MM.1S (cell line): ENCODE measurements at regions not wholly inside any gene's neighbourhood (a gene's known extent, or its start where the extent isn't known, plus 50 kb on each side); places are given as distances from the start of the nearest gene placed in this dataset.
"Not testable (repeated sequence)": the region's sequence is repeated elsewhere in the genome, so short reads cannot be mapped to it uniquely, and the experiment has no call there.

Experiments used
- DNase-seq: peaks from one replicate; pipeline ENCODE4 v3.0.0-alpha.2; 2015
- H2AFZ ChIP-seq: fragments of 300-600 bp; sonication (generic); 2 replicates; pipeline ENCODE4 v1.6.0; 2016; ENCODE audit warnings: antibody characterized with exemption, low read length
- H3F3A ChIP-seq: fragments of 300-600 bp; sonication (generic); 2 replicates; pipeline ENCODE4 v1.6.1; 2016; ENCODE audit warnings: mild to moderate bottlenecking, antibody characterized with exemption, low read length, moderate library complexity, mixed read lengths; ENCODE audit not compliant: insufficient read depth
- H3K27ac ChIP-seq: fragments of 300-600 bp; sonication (generic); 2 replicates; pipeline ENCODE4 v1.5.1; 2016; ENCODE audit warnings: mild to moderate bottlenecking, low read length
- H3K27me3 ChIP-seq: fragments of 300-600 bp; sonication (generic); replicated peaks from 2 replicates; pipeline ENCODE4 v1.6.0; 2016; ENCODE audit warnings: low read length; ENCODE audit not compliant: insufficient read depth
- H3K36me3 ChIP-seq: fragments of 300-600 bp; sonication (generic); replicated peaks from 2 replicates; pipeline ENCODE4 v1.6.1; 2016; ENCODE audit warnings: mild to moderate bottlenecking, low read length, mixed read lengths; ENCODE audit not compliant: insufficient read depth
- H3K4me1 ChIP-seq: fragments of 300-600 bp; sonication (generic); 2 replicates; pipeline ENCODE4 v1.6.1; 2016; ENCODE audit warnings: low read length, mixed read lengths
- H3K4me2 ChIP-seq: fragments of 300-600 bp; sonication (generic); 2 replicates; pipeline ENCODE4 v1.6.0; 2016; ENCODE audit warnings: low read depth, low read length
- H3K4me3 ChIP-seq: fragments of 300-600 bp; sonication (generic); 2 replicates; pipeline ENCODE4 v1.5.1; 2016; ENCODE audit warnings: low read length, mixed read lengths
- H3K79me2 ChIP-seq: fragments of 300-600 bp; sonication (generic); 2 replicates; pipeline ENCODE4 v1.6.1; 2016; ENCODE audit warnings: mixed run types, low read length, mixed read lengths
- H3K9ac ChIP-seq: fragments of 300-600 bp; sonication (generic); 2 replicates; pipeline ENCODE4 v1.6.1; 2016; ENCODE audit warnings: low read length, mixed read lengths
- H3K9me2 ChIP-seq: fragments of 300-600 bp; sonication (generic); replicated peaks from 2 replicates; pipeline ENCODE4 v1.6.1; 2016; ENCODE audit warnings: mild to moderate bottlenecking, low read length, mixed read lengths; ENCODE audit not compliant: insufficient read depth
- H3K9me3 ChIP-seq: fragments of 300-600 bp; sonication (generic); replicated peaks from 2 replicates; pipeline ENCODE4 v1.6.1; 2016; ENCODE audit warnings: mild to moderate bottlenecking, low read length, mixed read lengths; ENCODE audit not compliant: insufficient read depth
- H4K20me1 ChIP-seq: fragments of 300-600 bp; sonication (generic); 2 replicates; pipeline ENCODE4 v1.6.1; 2016; ENCODE audit warnings: mild to moderate bottlenecking, low read length, moderate library complexity, mixed read lengths; ENCODE audit not compliant: insufficient read depth
- CTCF ChIP-seq: fragments of 300-600 bp; sonication (generic); IDR thresholded peaks from 2 replicates; pipeline ENCODE4 v1.5.1; 2016; ENCODE audit warnings: antibody characterized with exemption, low read length, mixed read lengths
- EZH2 ChIP-seq: fragments of 300-600 bp; sonication (generic); optimal IDR thresholded peaks from 2 replicates; pipeline ENCODE3; 2017; ENCODE audit warnings: low read depth, mild to moderate bottlenecking, antibody characterized with exemption, low read length, mixed read lengths
- EZH2phosphoT487 ChIP-seq: fragments of 300-600 bp; sonication (generic); IDR thresholded peaks from 2 replicates; pipeline ENCODE4 v1.6.1; 2018; ENCODE audit warnings: antibody characterized with exemption, low read length

- no peaks in the 10 kb centered on the region for H3K4me1 ChIP-seq
- no peak overlapping the region for H3K4me3 ChIP-seq
- no peaks in the 10 kb centered on the region for H3K9me2 ChIP-seq
- no peaks in the 10 kb centered on the region for H3K36me3 ChIP-seq
- no peak overlapping the region for H3K4me2 ChIP-seq
- H3K27ac ChIP-seq, result no peak overlapping the region
- no peak for TF ChIP-seq CTCF
- no peak for DNase-seq
- no peaks in the 10 kb centered on the region for H3K9me3 ChIP-seq
- no peak overlapping the region for H3K9ac ChIP-seq
- no peaks in the 10 kb centered on the region for H3K27me3 ChIP-seq
- H2AFZ ChIP-seq, result no peak overlapping the region
- H3K79me2 ChIP-seq, result no peaks in the 10 kb centered on the region
- no peaks in the 10 kb centered on the region for H3F3A ChIP-seq
- H4K20me1 ChIP-seq, result no peaks in the 10 kb centered on the region
Measured at GRCh38 chr10:84755311-84755710, 426.9 kb downstream of the CCSER2 start.

- H3K79me2 ChIP-seq, H3K27ac ChIP-seq, H3K27me3 ChIP-seq, H3K4me3 ChIP-seq, H3K9me2 ChIP-seq, H2AFZ ChIP-seq, H3K4me1 ChIP-seq, DNase-seq, H3K9ac ChIP-seq, H3K9me3 ChIP-seq, H3K36me3 ChIP-seq, H4K20me1 ChIP-seq, H3F3A ChIP-seq, H3K4me2 ChIP-seq: not testable (repeated sequence)
Measured at GRCh38 chr10:84756653-84757052, 428.3 kb downstream of the CCSER2 start.

GRCh38 chr10:84761994-84762614, 433.7 kb downstream of the CCSER2 start:
- not testable (repeated sequence) for H3K9me2 ChIP-seq, H3K27me3 ChIP-seq, H3K79me2 ChIP-seq, H3K4me1 ChIP-seq, H3K4me3 ChIP-seq, H2AFZ ChIP-seq, DNase-seq, H3K36me3 ChIP-seq, H3K27ac ChIP-seq, H3K9ac ChIP-seq, H3K9me3 ChIP-seq, H3K4me2 ChIP-seq, H4K20me1 ChIP-seq, H3F3A ChIP-seq

GRCh38 chr10:84762754-84763394, 434.5 kb downstream of the CCSER2 start:
- no peak overlapping the region for H3K4me3 ChIP-seq
- no peak for TF ChIP-seq EZH2phosphoT487
- no peaks in the 10 kb centered on the region for H3F3A ChIP-seq
- no peaks in the 10 kb centered on the region for H4K20me1 ChIP-seq
- no peaks in the 10 kb centered on the region for H3K9me2 ChIP-seq
- no peaks in the 10 kb centered on the region for H3K79me2 ChIP-seq
- no peaks in the 10 kb centered on the region for H3K27me3 ChIP-seq
- no peak overlapping the region for H2AFZ ChIP-seq
- H3K36me3 ChIP-seq, result no peaks in the 10 kb centered on the region
- H3K27ac ChIP-seq, result no peak overlapping the region
- H3K4me2 ChIP-seq, result no peak overlapping the region
- H3K9ac ChIP-seq, result no peak overlapping the region
- no peaks in the 10 kb centered on the region for H3K4me1 ChIP-seq
- DNase-seq, result no peak
- H3K9me3 ChIP-seq, result no peaks in the 10 kb centered on the region

GRCh38 chr10:84763965-84764364, 435.6 kb downstream of the CCSER2 start:
- H3K9me3 ChIP-seq, result no peaks in the 10 kb centered on the region
- no peaks in the 10 kb centered on the region for H3K4me1 ChIP-seq
- H3K79me2 ChIP-seq, result no peaks in the 10 kb centered on the region
- DNase-seq, result no peak
- no peaks in the 10 kb centered on the region for H3K27me3 ChIP-seq
- no peaks in the 10 kb centered on the region for H4K20me1 ChIP-seq
- H3K27ac ChIP-seq, result no peak overlapping the region
- no peak overlapping the region for H3K4me3 ChIP-seq
- no peak overlapping the region for H3K4me2 ChIP-seq
- no peak overlapping the region for H2AFZ ChIP-seq
- H3K9me2 ChIP-seq, result no peaks in the 10 kb centered on the region
- H3K36me3 ChIP-seq, result no peaks in the 10 kb centered on the region
- no peak overlapping the region for H3K9ac ChIP-seq
- TF ChIP-seq EZH2, result no peak
- no peak for TF ChIP-seq EZH2phosphoT487
- TF ChIP-seq CTCF, result no peak
- no peaks in the 10 kb centered on the region for H3F3A ChIP-seq
